ENCODE measurements at regions not wholly inside any gene's neighbourhood (a gene's known extent, or its start where the extent isn't known, plus 50 kb on each side); places are given as distances from the start of the nearest gene placed in this dataset.

DNA sequence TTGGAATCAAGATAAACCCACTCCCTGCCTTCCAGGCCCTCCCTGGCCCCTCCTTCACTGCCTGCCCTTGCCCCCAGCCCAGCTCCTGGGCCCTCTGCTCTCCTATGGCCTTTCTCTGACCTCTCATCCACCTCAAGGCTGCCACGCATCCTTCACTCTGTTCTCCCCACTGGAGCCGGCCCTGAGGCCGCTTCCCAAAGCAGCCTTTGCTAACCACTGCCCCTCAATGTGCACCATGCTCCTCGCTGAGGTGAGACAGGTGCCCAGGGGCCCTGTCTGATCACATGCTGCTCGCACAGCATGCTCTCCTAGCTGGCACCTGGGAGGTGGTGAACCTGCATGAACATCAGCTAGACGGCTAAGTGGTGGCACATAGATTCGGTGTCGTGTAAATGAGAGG lies 138.5 kb upstream of the RET start:
- Histone ChIP-seq H3K9ac (ENCODE audit: insufficient read depth, low read length) (no peak overlapping the region), H3K4me2 (ENCODE audit: extremely low read depth, insufficient read depth, low read length) (no peak overlapping the region), H3K4me3 (replicated peaks in 1 of 4; ENCODE audit: control extremely low read depth in 1 of 4, insufficient read depth in 1 of 4, low read depth in 3 of 4, low read length in 4 of 4) (no peak overlapping the region), H2AFZ (ENCODE audit: low read length) (no peak overlapping the region), H3K4me1 (ENCODE audit: control insufficient read depth, extremely low read depth, insufficient read depth, low read length) (no peaks in the 10 kb centered on the region), H3K9me3 (ENCODE audit: control insufficient read depth, insufficient read depth, low read depth, low read length) (no peaks in the 10 kb centered on the region), H3K27me3 (ENCODE audit: control insufficient read depth, insufficient read depth, low read length) (peaks cover 6% of the 10 kb centered on the region), H3K79me2 (ENCODE audit: control insufficient read depth, insufficient read depth, low read length) (no peaks in the 10 kb centered on the region), H4K20me1 (ENCODE audit: control insufficient read depth, extremely low read depth, insufficient read depth, low read length) (no peaks in the 10 kb centered on the region), H3K36me3 (ENCODE audit: control insufficient read depth, insufficient read depth, low read length) (no peaks in the 10 kb centered on the region), H3K27ac (ENCODE audit: insufficient read depth, low read length) (no peak overlapping the region)
- no peak for TF ChIP-seq CTCF (conservative IDR thresholded peaks at IDR 0.05 in 1 of 2, IDR thresholded peaks at IDR 0.05 in 1 of 2; ENCODE audit: low read depth in 1 of 2, low read length in 2 of 2)
- no peak for TF ChIP-seq EZH2 (IDR thresholded peaks at IDR 0.05; ENCODE audit: low read length, missing control alignments)
- DNase-seq (ENCODE audit: low read depth in 2 of 2): no peak

GRCh38 chr10:42939237-42939636 lies 137.6 kb upstream of the RET start:
- no peak overlapping the region for H3K27ac ChIP-seq (ENCODE audit: insufficient read depth, low read length)
- no peak for DNase-seq (ENCODE audit: low read depth in 2 of 2)
- no peaks in the 10 kb centered on the region for H3K4me1 ChIP-seq (ENCODE audit: control insufficient read depth, extremely low read depth, insufficient read depth, low read length)
- no peaks in the 10 kb centered on the region for H3K36me3 ChIP-seq (ENCODE audit: control insufficient read depth, insufficient read depth, low read length)
- no peak for TF ChIP-seq CTCF (conservative IDR thresholded peaks at IDR 0.05 in 1 of 2, IDR thresholded peaks at IDR 0.05 in 1 of 2; ENCODE audit: low read depth in 1 of 2, low read length in 2 of 2)
- no peak for TF ChIP-seq EZH2 (IDR thresholded peaks at IDR 0.05; ENCODE audit: low read length, missing control alignments)
- H3K4me3 ChIP-seq (replicated peaks in 1 of 4; ENCODE audit: control extremely low read depth in 1 of 4, insufficient read depth in 1 of 4, low read depth in 3 of 4, low read length in 4 of 4): no peak overlapping the region
- no peak overlapping the region for H2AFZ ChIP-seq (ENCODE audit: low read length)
- no peaks in the 10 kb centered on the region for H3K79me2 ChIP-seq (ENCODE audit: control insufficient read depth, insufficient read depth, low read length)
- no peak overlapping the region for H3K4me2 ChIP-seq (ENCODE audit: extremely low read depth, insufficient read depth, low read length)
- no peaks in the 10 kb centered on the region for H4K20me1 ChIP-seq (ENCODE audit: control insufficient read depth, extremely low read depth, insufficient read depth, low read length)
- no peaks in the 10 kb centered on the region for H3K9me3 ChIP-seq (ENCODE audit: control insufficient read depth, insufficient read depth, low read depth, low read length)
- peaks cover 2% of the 10 kb centered on the region for H3K27me3 ChIP-seq (ENCODE audit: control insufficient read depth, insufficient read depth, low read length)
- H3K9ac ChIP-seq (ENCODE audit: insufficient read depth, low read length): no peak overlapping the region

GRCh38 chr10:42939685-42940366 lies 137.0 kb upstream of the RET start:
- H3K9me3 ChIP-seq (ENCODE audit: control insufficient read depth, insufficient read depth, low read depth, low read length): no peaks in the 10 kb centered on the region
- no peak overlapping the region for H3K4me2 ChIP-seq (ENCODE audit: extremely low read depth, insufficient read depth, low read length)
- no peaks in the 10 kb centered on the region for H3K79me2 ChIP-seq (ENCODE audit: control insufficient read depth, insufficient read depth, low read length)
- no peak for TF ChIP-seq EZH2 (IDR thresholded peaks at IDR 0.05; ENCODE audit: low read length, missing control alignments)
- TF ChIP-seq CTCF (conservative IDR thresholded peaks at IDR 0.05 in 1 of 2, IDR thresholded peaks at IDR 0.05 in 1 of 2; ENCODE audit: low read depth in 1 of 2, low read length in 2 of 2): no peak
- H3K4me3 ChIP-seq (replicated peaks in 1 of 4; ENCODE audit: control extremely low read depth in 1 of 4, insufficient read depth in 1 of 4, low read depth in 3 of 4, low read length in 4 of 4): no peak overlapping the region
- no peak overlapping the region for H3K9ac ChIP-seq (ENCODE audit: insufficient read depth, low read length)
- H4K20me1 ChIP-seq (ENCODE audit: control insufficient read depth, extremely low read depth, insufficient read depth, low read length): no peaks in the 10 kb centered on the region
- DNase-seq (ENCODE audit: low read depth in 2 of 2): no peak
- no peak overlapping the region for H2AFZ ChIP-seq (ENCODE audit: low read length)
- H3K36me3 ChIP-seq (ENCODE audit: control insufficient read depth, insufficient read depth, low read length): no peaks in the 10 kb centered on the region
- no peaks in the 10 kb centered on the region for H3K4me1 ChIP-seq (ENCODE audit: control insufficient read depth, extremely low read depth, insufficient read depth, low read length)
- no peaks in the 10 kb centered on the region for H3K27me3 ChIP-seq (ENCODE audit: control insufficient read depth, insufficient read depth, low read length)
- no peak overlapping the region for H3K27ac ChIP-seq (ENCODE audit: insufficient read depth, low read length)
